GM18526 (cell line): ENCODE measurements at regions not wholly inside any gene's neighbourhood (a gene's known extent, or its start where the extent isn't known, plus 50 kb on each side); places are given as distances from the start of the nearest gene placed in this dataset.

Source experiments
- POLR2A ChIP-seq: IDR thresholded peaks from 3 replicates; pipeline ENCODE4 v1.6.1; 2011; ENCODE audit not compliant: insufficient read length; ENCODE audit errors: extremely low read depth

DNA sequence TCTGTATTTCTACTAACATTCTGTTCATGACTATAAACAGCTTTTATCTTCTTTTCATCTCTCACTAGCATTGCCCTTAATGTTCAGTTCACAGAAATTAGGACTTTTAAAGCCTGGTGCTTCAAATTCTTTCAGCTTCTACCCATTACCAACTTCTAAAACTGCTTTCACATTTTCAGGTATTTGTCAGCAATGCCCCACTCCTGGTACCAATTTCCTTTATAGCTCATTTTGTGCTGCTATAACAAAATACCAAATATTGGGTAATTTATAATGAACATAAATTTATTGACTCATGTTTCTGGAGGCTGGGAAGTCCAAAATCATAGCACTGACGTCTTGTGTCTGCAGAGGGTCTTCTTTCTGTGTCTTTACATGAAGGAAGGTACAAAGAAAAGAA is 753.1 kb upstream of the CCDC54 start:
- no peak for TF ChIP-seq POLR2A

DNA sequence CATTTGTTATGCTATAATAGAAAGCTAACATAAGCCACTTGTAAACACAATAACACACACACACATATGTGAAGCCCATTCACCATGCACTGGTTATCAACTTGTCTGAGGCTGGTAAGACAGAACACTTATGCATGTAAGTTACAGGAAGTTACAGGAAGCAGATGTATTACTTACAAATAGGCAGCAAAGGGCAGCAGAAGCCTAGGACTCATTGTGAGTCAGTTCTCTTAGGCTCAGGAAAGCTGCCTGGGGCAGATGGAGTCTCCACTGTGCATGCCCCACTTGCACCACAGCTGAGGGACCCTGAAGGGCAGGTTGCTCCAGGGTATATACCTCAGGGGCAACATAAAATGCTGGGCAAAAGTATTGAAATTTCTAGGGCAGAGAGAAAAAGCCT is 748.8 kb upstream of the CCDC54 start:
- no peak for TF ChIP-seq POLR2A

DNA sequence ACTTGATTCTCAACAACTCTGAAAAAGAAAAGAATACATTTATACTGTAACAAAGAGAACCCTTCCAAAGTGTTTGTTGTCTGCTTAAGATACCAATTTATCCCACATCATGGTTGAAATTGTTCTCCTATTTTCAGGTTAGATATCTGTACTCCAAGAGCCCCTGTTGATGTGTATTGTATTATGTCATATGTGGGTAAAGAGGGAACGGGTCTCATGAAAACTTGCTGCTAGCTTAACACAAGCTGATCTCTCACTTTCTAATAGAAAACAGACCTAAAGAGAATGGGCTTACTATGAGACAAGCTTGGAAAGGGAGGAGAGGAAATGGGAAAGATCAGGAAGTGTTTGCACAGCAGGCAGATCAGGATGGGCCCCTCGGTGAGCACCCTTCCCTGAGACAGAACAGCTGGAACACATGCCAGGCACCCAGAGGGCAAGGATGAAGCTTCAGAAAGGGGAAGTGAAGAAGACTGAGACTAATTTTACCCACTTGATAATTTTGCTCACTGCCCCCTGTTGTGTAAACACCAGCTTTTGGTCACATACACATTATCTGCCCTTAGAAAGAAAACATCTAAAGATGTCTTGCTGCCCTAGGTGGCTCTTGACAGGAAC is 747.9 kb upstream of the CCDC54 start:
- no peak for TF ChIP-seq POLR2A

DNA sequence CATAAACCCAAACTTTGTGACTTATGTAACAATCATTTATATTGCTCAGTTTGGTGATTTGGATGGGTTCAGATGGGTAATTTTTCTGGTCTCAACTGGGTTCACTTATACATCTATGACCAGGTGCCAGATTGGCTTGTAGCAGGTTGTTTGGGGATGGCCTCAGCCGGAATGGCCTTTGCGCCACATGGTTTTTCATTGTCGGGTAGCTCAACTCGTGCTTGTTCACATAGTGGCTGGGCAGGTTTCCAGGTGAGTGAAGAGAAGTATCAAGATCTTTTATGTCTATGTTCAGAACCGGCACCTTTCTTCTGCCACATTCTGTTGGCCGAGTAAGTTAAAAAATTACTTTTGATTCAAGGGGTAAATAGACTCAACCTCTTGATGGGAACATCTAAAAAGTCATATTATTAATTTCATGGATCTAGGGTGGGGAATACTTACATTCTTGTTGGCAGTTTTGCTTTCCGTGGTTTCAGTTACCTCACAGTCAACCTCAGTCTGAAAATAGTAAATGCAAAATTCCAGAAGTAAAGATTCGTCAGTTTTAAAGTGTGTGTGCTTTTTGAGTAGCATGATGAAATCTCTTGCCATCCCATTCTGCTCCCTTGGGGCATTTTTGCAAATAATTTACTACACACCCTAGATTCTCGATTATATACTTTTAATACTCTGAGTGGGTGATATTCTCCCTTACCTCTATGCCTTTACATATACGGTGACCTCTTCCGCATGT is 745.7 kb upstream of the CCDC54 start:
- TF ChIP-seq POLR2A = no peak

DNA sequence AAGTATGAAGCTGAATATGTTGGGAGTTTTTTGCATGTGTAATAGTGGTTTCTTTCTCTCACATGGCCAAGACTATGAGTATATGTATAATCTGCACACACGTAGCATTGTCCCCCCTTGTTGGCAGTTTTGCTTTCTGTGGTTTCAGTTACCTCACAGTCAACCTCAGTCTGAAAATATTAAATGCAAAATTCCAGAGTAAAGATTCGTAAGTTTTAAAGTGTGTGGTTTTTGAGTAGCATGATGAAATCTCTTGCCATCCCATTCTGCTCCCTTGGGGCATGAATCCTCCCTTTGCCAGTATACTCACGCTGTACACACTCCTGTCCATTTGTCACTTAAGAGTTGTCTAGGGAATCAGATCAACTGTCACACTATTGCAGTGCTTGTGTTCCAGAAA is 742.0 kb upstream of the CCDC54 start:
- no peak for TF ChIP-seq POLR2A

DNA sequence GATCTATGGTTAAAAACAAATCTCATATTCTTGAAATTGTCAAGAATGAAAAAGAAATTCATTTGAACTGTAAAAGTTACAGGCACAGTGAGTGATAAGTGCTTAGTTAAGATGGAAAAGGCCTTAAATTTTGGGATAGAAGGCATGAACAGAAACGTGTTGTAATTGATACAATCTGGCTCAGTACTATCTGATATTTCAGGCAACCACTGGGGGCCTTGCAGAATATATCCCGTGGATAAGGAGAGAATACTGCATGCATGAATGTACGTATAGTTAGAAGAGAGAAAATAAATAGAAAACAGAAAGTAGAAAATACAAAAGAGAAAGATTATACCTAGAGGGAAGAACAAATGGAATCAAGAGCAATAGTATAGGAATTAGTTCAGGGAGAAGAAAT is 741.4 kb upstream of the CCDC54 start:
- no peak for TF ChIP-seq POLR2A

DNA sequence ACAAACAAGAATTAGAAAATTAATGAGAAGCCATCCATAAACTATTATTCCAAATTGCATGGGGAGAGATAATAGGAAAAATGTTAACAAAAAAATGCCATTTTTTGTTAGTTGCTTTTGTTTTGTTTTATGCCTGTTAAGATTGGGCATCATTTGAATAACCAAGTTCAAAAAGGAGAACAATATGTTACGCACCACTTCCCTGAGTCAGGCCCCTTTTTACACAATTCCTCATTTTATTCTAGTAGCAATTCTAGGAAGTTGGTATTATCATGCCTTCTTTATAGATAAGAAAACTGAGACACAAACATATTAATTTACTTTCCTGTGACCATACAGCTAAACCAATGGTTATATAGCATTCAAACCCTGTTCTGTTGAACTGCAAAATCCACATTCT is 736.9 kb upstream of the CCDC54 start:
- no peak for TF ChIP-seq POLR2A

DNA sequence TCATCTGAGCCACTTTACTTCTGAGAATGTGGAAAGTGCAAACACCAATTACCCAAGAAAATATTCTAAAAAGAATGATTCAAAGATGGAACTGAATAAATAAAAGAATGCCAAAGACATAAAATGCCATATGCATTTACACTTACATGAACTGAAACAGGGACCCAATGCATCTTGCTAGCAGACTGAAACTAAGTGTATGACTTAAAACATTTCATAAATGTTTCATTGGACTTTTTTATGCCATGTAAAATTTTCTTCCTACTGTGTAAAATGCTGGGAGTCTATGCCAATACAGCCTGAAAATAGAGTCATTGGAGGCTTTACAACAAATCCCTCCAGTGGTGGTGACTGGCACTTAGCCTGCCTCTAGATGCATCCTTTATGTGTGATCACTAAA is 735.1 kb upstream of the CCDC54 start:
- TF ChIP-seq POLR2A = no peak

DNA sequence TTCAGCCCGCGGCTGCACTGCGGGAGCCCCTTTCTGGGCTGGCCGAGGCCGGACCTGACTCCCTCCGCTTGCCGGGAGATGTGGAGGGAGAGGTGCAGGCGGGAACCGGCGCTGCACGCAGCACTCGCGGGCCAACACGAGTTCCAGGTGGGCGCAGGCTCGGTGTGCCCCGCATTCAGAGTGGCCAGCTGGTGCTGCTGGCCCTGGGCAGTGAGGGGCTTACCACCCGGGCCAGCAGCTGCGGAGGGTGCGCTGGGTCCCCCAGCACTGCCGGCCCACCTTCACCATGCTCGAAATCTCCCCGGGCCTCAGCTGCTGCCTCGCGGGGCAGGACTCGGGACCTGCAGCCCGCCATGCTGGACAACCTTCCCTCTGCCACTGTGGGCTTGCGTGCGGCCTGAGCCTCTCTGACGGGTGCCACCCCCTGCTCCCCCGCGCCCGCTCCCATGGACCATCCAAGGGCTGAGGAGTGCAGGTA is 733.5 kb upstream of the CCDC54 start:
- TF ChIP-seq POLR2A = no peak

DNA sequence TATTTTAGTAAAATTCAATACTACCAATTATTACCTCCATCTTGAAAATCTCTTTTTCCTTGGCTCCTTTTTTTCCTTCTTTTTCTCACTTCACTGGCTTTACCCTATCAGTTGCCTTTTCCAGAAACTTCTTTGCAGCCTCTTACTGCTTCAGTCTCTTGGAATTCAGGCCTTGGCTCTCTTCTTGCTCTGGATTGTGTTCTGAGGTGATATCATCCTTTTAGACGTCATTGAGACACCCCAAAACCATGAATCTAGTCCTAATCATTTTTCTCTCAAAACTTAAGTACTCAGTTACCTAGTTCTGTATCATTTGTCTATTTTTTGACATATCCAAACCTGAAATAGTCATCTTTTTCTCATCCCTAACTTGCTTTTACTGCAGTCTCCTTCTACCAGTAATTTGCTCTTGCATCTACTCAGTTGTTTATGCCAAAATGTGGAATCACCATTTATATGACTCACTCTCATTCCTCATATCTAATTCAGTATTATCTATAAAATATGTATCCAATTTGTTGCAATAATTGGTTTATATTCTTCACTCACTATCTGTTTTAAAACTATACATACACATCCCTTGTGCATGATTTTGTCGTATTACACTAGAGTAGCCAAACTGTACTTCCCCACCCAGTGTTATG is 703.2 kb upstream of the CCDC54 start:
- no peak for TF ChIP-seq POLR2A

DNA sequence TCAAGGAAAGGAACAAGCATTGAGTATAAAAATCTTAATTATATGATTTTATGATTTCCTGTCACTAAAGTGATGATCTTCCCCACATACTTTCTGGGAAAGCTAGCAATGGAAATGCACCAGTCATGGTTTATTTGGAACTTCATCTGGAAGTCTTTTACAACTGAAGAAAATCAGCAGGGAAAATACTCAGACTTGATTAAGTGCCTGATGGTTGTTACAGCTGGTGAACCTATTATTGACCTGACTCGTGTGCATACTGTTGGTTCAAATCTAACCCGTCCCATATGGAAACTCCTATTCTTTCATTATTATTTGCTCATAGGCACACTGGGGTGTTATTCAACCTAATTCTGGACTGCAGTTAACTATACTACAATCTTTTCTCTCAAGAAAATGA is 701.8 kb upstream of the CCDC54 start:
- TF ChIP-seq POLR2A = no peak

DNA sequence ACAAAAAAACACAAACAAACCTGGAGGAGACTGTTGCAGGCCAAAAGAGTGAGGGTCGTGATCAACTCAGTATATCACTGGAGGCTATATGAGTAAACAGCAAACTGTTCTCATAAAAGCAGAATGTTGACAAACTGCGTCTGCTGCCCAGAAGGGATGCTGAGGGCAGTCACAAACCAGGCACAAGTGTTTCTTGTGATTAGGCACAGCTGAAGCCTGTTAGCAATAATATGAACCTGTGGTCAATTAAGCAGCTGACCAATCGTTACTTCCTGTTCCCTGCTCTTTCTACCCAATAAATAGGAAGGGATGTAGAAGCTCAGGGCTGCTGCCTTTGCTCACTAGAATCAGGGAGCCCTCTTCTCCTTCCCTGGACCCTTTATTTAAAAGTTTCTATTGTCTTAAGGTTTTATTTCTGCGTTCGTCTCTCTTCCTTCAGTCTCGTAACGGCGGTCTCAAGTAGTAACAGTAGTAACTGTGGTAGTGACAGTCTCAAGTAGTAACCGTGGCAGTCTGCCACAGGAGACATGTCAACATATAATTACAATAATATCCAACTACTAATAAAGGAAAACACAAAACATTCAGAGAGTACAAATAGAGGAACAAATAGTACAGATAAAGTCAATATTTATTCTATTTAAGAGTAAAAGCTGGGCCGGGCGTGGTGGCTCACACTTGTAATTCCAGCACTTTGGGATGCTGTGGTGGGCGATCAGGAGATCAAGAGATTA is 698.4 kb upstream of the CCDC54 start:
- no peak for TF ChIP-seq POLR2A

DNA sequence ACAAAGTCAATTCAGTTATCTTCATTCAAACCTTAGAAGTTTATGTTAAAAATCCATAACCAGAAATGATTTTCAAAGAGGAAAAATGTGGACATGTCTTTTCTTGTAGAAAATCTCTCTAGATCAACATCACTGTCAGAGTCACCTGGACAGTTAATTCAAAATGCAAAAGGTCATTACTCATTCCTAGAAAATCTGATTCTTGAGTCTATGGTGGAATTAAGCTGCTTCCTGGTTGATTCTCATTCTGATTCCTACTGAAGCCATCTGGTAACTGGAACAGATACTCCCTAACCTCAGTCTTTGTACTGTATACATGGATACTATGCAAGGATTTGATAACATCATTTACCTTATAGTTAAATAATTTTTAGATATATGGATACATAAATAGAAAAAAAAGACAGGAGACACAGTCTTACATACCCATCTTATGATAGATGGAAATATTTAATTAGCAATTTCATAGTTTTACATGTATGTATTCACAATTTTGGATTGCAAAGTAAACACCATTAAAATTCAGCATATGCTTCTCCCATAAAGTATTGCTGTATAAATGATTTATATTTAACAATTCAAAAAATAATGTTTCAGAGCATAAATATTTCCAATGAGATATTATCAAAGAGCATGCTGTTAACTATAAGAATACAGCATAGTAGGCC is 693.2 kb upstream of the CCDC54 start:
- no peak for TF ChIP-seq POLR2A

DNA sequence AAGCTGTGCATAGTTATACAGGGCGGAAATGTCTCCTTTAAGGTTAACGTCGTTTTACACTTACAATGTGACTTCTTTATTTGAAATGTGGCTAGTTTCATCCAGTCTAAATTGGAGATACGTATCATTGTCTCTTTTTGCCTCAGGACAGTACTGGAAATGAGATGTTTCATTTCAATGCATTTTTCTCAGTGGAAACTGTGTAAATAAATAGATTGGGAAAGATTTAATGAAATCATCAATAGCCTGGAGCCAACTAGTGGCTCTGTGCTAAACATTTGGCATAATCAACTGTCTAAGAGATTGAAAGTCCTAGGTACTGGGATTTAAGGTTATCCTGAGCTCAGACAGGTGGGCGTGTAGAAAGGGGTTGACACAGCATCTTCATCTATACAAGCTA is 691.5 kb upstream of the CCDC54 start:
- TF ChIP-seq POLR2A = no peak

DNA sequence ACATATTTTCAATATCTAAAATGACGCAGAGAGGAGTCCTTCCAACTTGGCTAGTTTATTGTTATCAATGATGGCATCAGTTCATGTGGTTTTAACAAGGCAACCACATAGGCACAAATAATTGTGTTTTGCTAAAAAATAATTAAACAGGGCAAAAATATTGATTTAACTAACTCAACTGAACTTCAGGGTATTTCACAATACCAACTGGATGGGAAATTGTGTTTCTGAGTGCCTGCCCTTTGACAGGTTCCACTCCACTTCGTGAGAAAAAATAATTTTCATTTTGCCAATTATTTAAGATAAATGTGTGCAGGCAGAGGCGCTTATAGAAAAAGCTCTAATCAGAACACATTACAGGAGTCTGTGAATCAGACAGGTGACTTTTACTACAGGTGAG is 689.3 kb upstream of the CCDC54 start:
- no peak for TF ChIP-seq POLR2A
